ENCODE measurements at regions not wholly inside any gene's neighbourhood (a gene's known extent, or its start where the extent isn't known, plus 50 kb on each side); places are given as distances from the start of the nearest gene placed in this dataset.

DNA sequence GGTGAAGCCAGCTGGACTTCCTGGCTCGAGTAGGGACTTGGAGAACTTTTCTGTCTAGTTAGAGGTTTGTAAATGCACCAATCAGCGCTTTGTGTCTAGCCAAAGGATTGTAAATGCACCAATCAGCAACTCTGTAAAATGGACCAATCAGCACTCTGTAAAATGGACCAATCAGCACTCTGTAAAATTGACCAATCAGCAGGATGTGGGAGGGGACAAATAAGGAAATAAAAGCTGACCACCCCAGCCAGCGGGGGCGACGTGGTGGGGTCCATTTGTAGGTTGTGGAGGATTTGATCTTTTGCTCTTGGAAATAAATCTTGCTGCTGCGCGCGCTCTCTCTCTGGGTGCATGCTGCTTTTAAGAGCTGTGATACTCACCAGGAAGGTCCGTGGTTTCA lies 202.9 kb downstream of the MIAT start:
- Histone ChIP-seq H3K4me3 (ENCODE audit: low read depth in 1 of 3, low read length in 3 of 3) (no peak overlapping the region), H3K27ac (ENCODE audit: low read depth in 1 of 3, low read length in 2 of 3) (no peak overlapping the region), H3K4me1 (ENCODE audit: control insufficient read depth in 3 of 3, insufficient read depth in 2 of 3, low read depth in 1 of 3, low read length in 2 of 3) (no peaks in the 10 kb centered on the region), H3K36me3 (ENCODE audit: control insufficient read depth in 3 of 3, insufficient read depth in 2 of 3, low read depth in 1 of 3, low read length in 3 of 3) (no peaks in the 10 kb centered on the region), H3K27me3 (ENCODE audit: control insufficient read depth in 3 of 3, insufficient read depth in 3 of 3, low read length in 3 of 3) (no peaks in the 10 kb centered on the region), H3K9me3 (ENCODE audit: control insufficient read depth in 2 of 2, insufficient read depth in 1 of 2, low read depth in 1 of 2, low read length in 1 of 2) (no peaks in the 10 kb centered on the region)
- DNase-seq (no peak), FAIRE-seq (no peak)
- WGBS, 3 donors: 90 to 93% (median 90%) methylated on average over 9 of the region's 9 CpGs

DNA sequence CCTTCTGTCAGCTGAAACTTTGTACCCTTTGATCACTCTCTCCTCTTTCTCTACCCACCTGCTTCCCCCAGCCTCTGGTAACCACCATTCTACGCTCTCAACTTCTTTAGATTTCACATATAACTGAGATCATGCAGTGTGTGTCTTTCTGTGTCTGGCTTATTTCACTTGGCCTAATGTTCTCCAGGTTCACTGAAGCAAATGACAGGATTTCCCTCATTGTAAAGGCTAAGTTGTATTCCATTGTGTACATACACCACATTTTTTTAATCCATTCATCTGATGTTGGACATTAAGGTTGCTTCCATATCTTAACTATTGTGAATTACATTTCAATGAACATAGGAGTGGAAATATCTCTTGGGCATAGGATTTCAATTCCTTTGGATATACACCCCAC lies 207.6 kb downstream of the MIAT start:
- WGBS, 3 donors: 94 to 100% (median 96%) methylated on average over 1 of the region's 1 CpG
- FAIRE-seq (no peak), DNase-seq (no peak)
- Histone ChIP-seq H3K4me3 (ENCODE audit: low read depth in 1 of 3, low read length in 3 of 3) (no peak overlapping the region), H3K27ac (ENCODE audit: low read depth in 1 of 3, low read length in 2 of 3) (no peak overlapping the region), H3K27me3 (ENCODE audit: control insufficient read depth in 3 of 3, insufficient read depth in 3 of 3, low read length in 3 of 3) (no peaks in the 10 kb centered on the region), H3K4me1 (ENCODE audit: control insufficient read depth in 3 of 3, insufficient read depth in 2 of 3, low read depth in 1 of 3, low read length in 2 of 3) (no peaks in the 10 kb centered on the region), H3K9me3 (ENCODE audit: control insufficient read depth in 2 of 2, insufficient read depth in 1 of 2, low read depth in 1 of 2, low read length in 1 of 2) (no peaks in the 10 kb centered on the region), H3K36me3 (ENCODE audit: control insufficient read depth in 3 of 3, insufficient read depth in 2 of 3, low read depth in 1 of 3, low read length in 3 of 3) (no peaks in the 10 kb centered on the region)

DNA sequence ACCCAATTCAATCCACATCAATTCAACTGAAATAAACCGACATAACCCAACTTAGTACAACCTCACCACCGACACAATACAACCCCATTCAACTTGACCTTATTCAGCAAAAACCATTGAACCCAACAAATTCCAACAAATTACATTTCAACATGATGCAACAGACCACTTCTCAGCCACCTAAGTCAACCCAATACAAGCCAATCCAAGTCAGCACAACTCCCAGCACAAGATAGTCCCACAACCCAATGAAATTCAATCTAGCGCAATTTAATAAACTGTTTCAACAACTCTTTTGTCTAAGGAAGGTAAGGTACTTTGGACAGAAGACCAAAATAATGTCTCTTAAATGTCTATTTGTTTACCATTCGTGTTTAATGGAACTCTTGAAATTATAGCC lies 226.0 kb downstream of the MIAT start:
- H3K27ac ChIP-seq (ENCODE audit: low read depth in 1 of 3, low read length in 2 of 3): no peak overlapping the region
- no peak for FAIRE-seq
- WGBS, 3 donors: 86 to 91% (median 90%) methylated on average over 4 of the region's 4 CpGs

DNA sequence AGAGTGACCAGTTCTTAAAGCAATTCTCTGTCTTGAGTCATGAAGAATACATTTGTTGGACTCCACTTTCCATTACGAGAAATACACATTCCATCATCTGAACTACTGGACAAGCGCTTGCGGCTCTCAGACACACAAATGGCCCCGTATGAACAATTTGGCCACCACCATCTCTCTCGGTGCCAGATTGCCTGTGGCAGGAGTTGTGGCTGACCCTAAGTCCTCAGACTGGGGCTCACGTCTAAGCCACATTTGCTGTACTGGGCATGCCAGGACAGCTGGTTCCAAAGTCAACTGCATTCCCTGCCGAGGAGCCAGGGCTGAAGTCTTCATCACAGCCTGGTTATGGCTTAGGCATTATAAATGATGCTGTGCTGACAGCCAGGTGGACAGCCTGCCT lies 227.5 kb downstream of the MIAT start:
- WGBS, 3 donors: 86 to 91% (median 88%) methylated on average over 7 of the region's 7 CpGs
- no peak overlapping the region for H3K4me3 ChIP-seq (ENCODE audit: low read depth in 1 of 3, low read length in 3 of 3)
- no peaks in the 10 kb centered on the region for H3K4me1 ChIP-seq (ENCODE audit: control insufficient read depth in 3 of 3, insufficient read depth in 2 of 3, low read depth in 1 of 3, low read length in 2 of 3)
- DNase-seq (no peak), FAIRE-seq (no peak)
- no peaks in the 10 kb centered on the region for H3K9me3 ChIP-seq (ENCODE audit: control insufficient read depth in 2 of 2, insufficient read depth in 1 of 2, low read depth in 1 of 2, low read length in 1 of 2)
- H3K27me3 ChIP-seq (ENCODE audit: control insufficient read depth in 3 of 3, insufficient read depth in 3 of 3, low read length in 3 of 3): no peaks in the 10 kb centered on the region
- H3K27ac ChIP-seq (ENCODE audit: low read depth in 1 of 3, low read length in 2 of 3): no peak overlapping the region
- H3K36me3 ChIP-seq (ENCODE audit: control insufficient read depth in 3 of 3, insufficient read depth in 2 of 3, low read depth in 1 of 3, low read length in 3 of 3): no peaks in the 10 kb centered on the region

More for the DNA sequence above, 226.0 kb downstream of the MIAT start:
- Histone ChIP-seq H3K4me1 (ENCODE audit: control insufficient read depth in 3 of 3, insufficient read depth in 2 of 3, low read depth in 1 of 3, low read length in 2 of 3) (no peaks in the 10 kb centered on the region), H3K36me3 (ENCODE audit: control insufficient read depth in 3 of 3, insufficient read depth in 2 of 3, low read depth in 1 of 3, low read length in 3 of 3) (no peaks in the 10 kb centered on the region), H3K9me3 (ENCODE audit: control insufficient read depth in 2 of 2, insufficient read depth in 1 of 2, low read depth in 1 of 2, low read length in 1 of 2) (no peaks in the 10 kb centered on the region), H3K4me3 (ENCODE audit: low read depth in 1 of 3, low read length in 3 of 3) (no peak overlapping the region), H3K27me3 (ENCODE audit: control insufficient read depth in 3 of 3, insufficient read depth in 3 of 3, low read length in 3 of 3) (no peaks in the 10 kb centered on the region)
- DNase-seq: no peak

- WGBS, 3 donors: 0 to 63% (median 50%) methylated on average over 1 to 2 of the region's 2 CpGs
- no peak for DNase-seq
- Histone ChIP-seq H3K4me1 (ENCODE audit: control insufficient read depth in 3 of 3, insufficient read depth in 2 of 3, low read depth in 1 of 3, low read length in 2 of 3) (no peaks in the 10 kb centered on the region), H3K36me3 (ENCODE audit: control insufficient read depth in 3 of 3, insufficient read depth in 2 of 3, low read depth in 1 of 3, low read length in 3 of 3) (no peaks in the 10 kb centered on the region), H3K27me3 (ENCODE audit: control insufficient read depth in 3 of 3, insufficient read depth in 3 of 3, low read length in 3 of 3) (no peaks in the 10 kb centered on the region), H3K27ac (ENCODE audit: low read depth in 1 of 3, low read length in 2 of 3) (no peak overlapping the region), H3K9me3 (ENCODE audit: control insufficient read depth in 2 of 2, insufficient read depth in 1 of 2, low read depth in 1 of 2, low read length in 1 of 2) (no peaks in the 10 kb centered on the region), H3K4me3 (ENCODE audit: low read depth in 1 of 3, low read length in 3 of 3) (no peak overlapping the region)
- FAIRE-seq: no peak
These were observed 228.3 kb downstream of the MIAT start for GRCh38 chr22:26885441-26886261.

DNA sequence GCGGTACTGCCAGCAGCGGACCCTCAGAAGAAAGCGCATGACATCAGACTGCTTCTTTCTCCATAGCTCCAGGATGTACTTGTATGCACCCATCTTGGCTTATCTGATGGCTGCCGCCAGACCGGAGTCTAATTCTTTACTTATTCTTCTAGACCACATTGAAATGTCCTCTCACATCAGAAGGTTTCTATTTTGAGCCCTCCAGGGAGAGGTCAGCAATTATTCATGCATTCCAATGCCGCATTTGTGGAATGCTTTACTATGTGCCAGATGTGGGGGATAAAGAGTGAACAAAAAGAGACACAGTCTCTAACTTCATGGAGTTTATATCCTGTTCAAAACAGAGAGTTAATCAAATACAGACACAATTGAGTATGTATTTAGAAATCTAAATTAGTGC lies 230.1 kb downstream of the MIAT start:
- H3K4me1 ChIP-seq (ENCODE audit: control insufficient read depth in 3 of 3, insufficient read depth in 2 of 3, low read depth in 1 of 3, low read length in 2 of 3): no peaks in the 10 kb centered on the region
- no peak for DNase-seq
- 80 to 93% (median 91%) methylated on average over 6 of the region's 6 CpGs for whole genome bisulfite sequencing, 3 donors
- peaks cover 0 to 1% (median 0%) of the 10 kb centered on the region in 3 donors for H3K27me3 ChIP-seq (ENCODE audit: control insufficient read depth in 3 of 3, insufficient read depth in 3 of 3, low read length in 3 of 3)
- H3K9me3 ChIP-seq (ENCODE audit: control insufficient read depth in 2 of 2, insufficient read depth in 1 of 2, low read depth in 1 of 2, low read length in 1 of 2): no peaks in the 10 kb centered on the region
- no peak overlapping the region for H3K4me3 ChIP-seq (ENCODE audit: low read depth in 1 of 3, low read length in 3 of 3)
- FAIRE-seq: no peak
- no peaks in the 10 kb centered on the region for H3K36me3 ChIP-seq (ENCODE audit: control insufficient read depth in 3 of 3, insufficient read depth in 2 of 3, low read depth in 1 of 3, low read length in 3 of 3)
- no peak overlapping the region for H3K27ac ChIP-seq (ENCODE audit: low read depth in 1 of 3, low read length in 2 of 3)

DNA sequence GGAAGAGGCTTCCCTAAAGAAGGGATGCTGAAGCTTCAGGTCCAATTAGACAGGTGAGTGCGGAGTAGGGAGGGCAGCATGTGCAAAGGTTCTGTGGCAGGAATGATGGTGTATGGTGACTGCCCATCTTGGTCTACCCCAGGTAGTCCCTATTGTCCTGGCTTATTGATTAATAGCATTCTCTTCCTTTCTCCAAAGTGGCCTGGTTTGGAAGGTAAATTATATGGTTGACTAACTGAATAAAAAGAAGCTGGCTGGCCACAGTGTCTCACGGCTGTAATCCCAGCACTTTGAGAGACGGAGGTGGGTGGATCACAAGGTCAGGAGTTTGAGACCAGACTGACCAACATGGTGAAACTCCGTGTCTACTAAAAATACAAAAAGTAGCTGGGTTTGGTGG lies 230.5 kb downstream of the MIAT start:
- no peak for DNase-seq
- peaks cover 0 to 5% (median 0%) of the 10 kb centered on the region in 3 donors for H3K27me3 ChIP-seq (ENCODE audit: control insufficient read depth in 3 of 3, insufficient read depth in 3 of 3, low read length in 3 of 3)
- H3K4me1 ChIP-seq (ENCODE audit: control insufficient read depth in 3 of 3, insufficient read depth in 2 of 3, low read depth in 1 of 3, low read length in 2 of 3): no peaks in the 10 kb centered on the region
- no peaks in the 10 kb centered on the region for H3K9me3 ChIP-seq (ENCODE audit: control insufficient read depth in 2 of 2, insufficient read depth in 1 of 2, low read depth in 1 of 2, low read length in 1 of 2)
- FAIRE-seq: no peak
- no peak overlapping the region for H3K4me3 ChIP-seq (ENCODE audit: low read depth in 1 of 3, low read length in 3 of 3)
- H3K36me3 ChIP-seq (ENCODE audit: control insufficient read depth in 3 of 3, insufficient read depth in 2 of 3, low read depth in 1 of 3, low read length in 3 of 3): no peaks in the 10 kb centered on the region
- no peak overlapping the region for H3K27ac ChIP-seq (ENCODE audit: low read depth in 1 of 3, low read length in 2 of 3)
- WGBS, 3 donors: 69 to 80% (median 71%) methylated on average over 4 of the region's 4 CpGs

DNA sequence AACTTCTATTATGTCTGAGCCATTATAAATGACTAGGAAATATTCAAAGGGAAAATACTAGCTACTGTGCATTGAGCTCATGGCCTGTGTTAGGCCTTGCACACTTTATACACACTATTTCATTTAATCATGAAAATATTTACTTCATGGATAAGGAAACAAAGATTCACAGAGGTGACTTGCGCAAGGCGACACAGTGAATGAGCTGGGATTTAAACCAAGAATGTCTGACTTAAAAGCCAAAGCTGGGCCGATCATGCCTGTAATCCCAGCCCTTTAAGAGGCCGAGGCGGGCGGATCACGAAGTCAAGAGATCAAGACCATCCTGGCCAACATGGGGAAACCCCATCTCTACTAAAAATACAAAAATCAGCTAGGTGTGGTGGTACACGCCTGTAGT lies 231.5 kb downstream of the MIAT start:
- FAIRE-seq: no peak
- Histone ChIP-seq H3K36me3 (ENCODE audit: control insufficient read depth in 3 of 3, insufficient read depth in 2 of 3, low read depth in 1 of 3, low read length in 3 of 3) (no peaks in the 10 kb centered on the region), H3K4me3 (ENCODE audit: low read depth in 1 of 3, low read length in 3 of 3) (no peak overlapping the region), H3K27ac (ENCODE audit: low read depth in 1 of 3, low read length in 2 of 3) (no peak overlapping the region), H3K9me3 (ENCODE audit: control insufficient read depth in 2 of 2, insufficient read depth in 1 of 2, low read depth in 1 of 2, low read length in 1 of 2) (no peaks in the 10 kb centered on the region), H3K27me3 (ENCODE audit: control insufficient read depth in 3 of 3, insufficient read depth in 3 of 3, low read length in 3 of 3) (peaks cover 0 to 8% (median 1%) of the 10 kb centered on the region in 3 donors), H3K4me1 (ENCODE audit: control insufficient read depth in 3 of 3, insufficient read depth in 2 of 3, low read depth in 1 of 3, low read length in 2 of 3) (no peaks in the 10 kb centered on the region)
- 91 to 92% (median 92%) methylated on average over 7 to 8 of the region's 8 CpGs for WGBS, 3 donors
- DNase-seq: no peak

GRCh38 chr22:26889802-26890201 lies 232.4 kb downstream of the MIAT start:
- Histone ChIP-seq H3K4me1 (ENCODE audit: control insufficient read depth in 3 of 3, insufficient read depth in 2 of 3, low read depth in 1 of 3, low read length in 2 of 3) (no peaks in the 10 kb centered on the region), H3K4me3 (ENCODE audit: low read depth in 1 of 3, low read length in 3 of 3) (no peak overlapping the region), H3K36me3 (ENCODE audit: control insufficient read depth in 3 of 3, insufficient read depth in 2 of 3, low read depth in 1 of 3, low read length in 3 of 3) (no peaks in the 10 kb centered on the region), H3K9me3 (ENCODE audit: control insufficient read depth in 2 of 2, insufficient read depth in 1 of 2, low read depth in 1 of 2, low read length in 1 of 2) (no peaks in the 10 kb centered on the region), H3K27me3 (ENCODE audit: control insufficient read depth in 3 of 3, insufficient read depth in 3 of 3, low read length in 3 of 3) (peaks cover 0 to 8% (median 3%) of the 10 kb centered on the region in 3 donors), H3K27ac (ENCODE audit: low read depth in 1 of 3, low read length in 2 of 3) (no peak overlapping the region)
- FAIRE-seq (no peak), DNase-seq (no peak)
- 80 to 90% (median 88%) methylated on average over 7 of the region's 7 CpGs for WGBS, 3 donors
